ENCODE measurements at regions not wholly inside any gene's neighbourhood (a gene's known extent, or its start where the extent isn't known, plus 50 kb on each side); places are given as distances from the start of the nearest gene placed in this dataset.
A peak's percentile ranks its signal among the peaks of the same experiment; 100 is the strongest.

- Histone ChIP-seq H3K27me3 (ENCODE audit: low read depth) (no peaks in the 10 kb centered on the region), H3K27ac (replicated peaks) (peak overlapping the region; percentile 18), H3K4me1 (no peaks in the 10 kb centered on the region), H3K36me3 (no peaks in the 10 kb centered on the region), H3K9me3 (replicated peaks) (no peaks in the 10 kb centered on the region), H3K4me3 (no peak overlapping the region)
- intact Hi-C loops (cut with micrococcal nuclease) = no loop called here
- no peak for DNase-seq
- no peak for TF ChIP-seq CTCF (IDR thresholded peaks at IDR 0.05; ENCODE audit: borderline replicate concordance)
These were observed 90.7 kb downstream of the FAM76B start for GRCh38 chr11:95698676-95699557.

GRCh38 chr11:95697614-95698408, 91.8 kb downstream of the FAM76B start:
- DNase-seq = no peak
- Histone ChIP-seq H3K4me1 (no peaks in the 10 kb centered on the region), H3K27me3 (ENCODE audit: low read depth) (no peaks in the 10 kb centered on the region), H3K27ac (replicated peaks) (no peak overlapping the region), H3K4me3 (no peak overlapping the region), H3K36me3 (no peaks in the 10 kb centered on the region), H3K9me3 (replicated peaks) (peaks cover 6% of the 10 kb centered on the region)
- TF ChIP-seq CTCF (IDR thresholded peaks at IDR 0.05; ENCODE audit: borderline replicate concordance) = no peak
- intact Hi-C loops (cut with micrococcal nuclease) = no loop called here

GRCh38 chr11:95695181-95695580, 94.4 kb downstream of the FAM76B start:
- H3K36me3 ChIP-seq = no peaks in the 10 kb centered on the region
- H3K9me3 ChIP-seq (replicated peaks) = peaks cover 8% of the 10 kb centered on the region
- no peak overlapping the region for H3K27ac ChIP-seq (replicated peaks)
- intact Hi-C loops (cut with micrococcal nuclease) = no loop called here
- DNase-seq = no peak
- H3K27me3 ChIP-seq (ENCODE audit: low read depth) = no peaks in the 10 kb centered on the region
- no peaks in the 10 kb centered on the region for H3K4me1 ChIP-seq
- no peak overlapping the region for H3K4me3 ChIP-seq
- TF ChIP-seq CTCF (IDR thresholded peaks at IDR 0.05; ENCODE audit: borderline replicate concordance) = no peak

- TF ChIP-seq CTCF (IDR thresholded peaks at IDR 0.05; ENCODE audit: borderline replicate concordance) = no peak
- Histone ChIP-seq H3K36me3 (no peaks in the 10 kb centered on the region), H3K4me3 (no peak overlapping the region), H3K27me3 (ENCODE audit: low read depth) (no peaks in the 10 kb centered on the region), H3K27ac (replicated peaks) (no peak overlapping the region), H3K9me3 (replicated peaks) (peaks cover 8% of the 10 kb centered on the region), H3K4me1 (peaks cover 8% of the 10 kb centered on the region)
- intact Hi-C loops (cut with micrococcal nuclease) = no loop called here
- DNase-seq = no peak
These were observed 96.3 kb downstream of the FAM76B start for GRCh38 chr11:95693298-95693697.

- TF ChIP-seq CTCF (IDR thresholded peaks at IDR 0.05; ENCODE audit: borderline replicate concordance) = no peak
- Histone ChIP-seq H3K36me3 (no peaks in the 10 kb centered on the region), H3K27me3 (ENCODE audit: low read depth) (no peaks in the 10 kb centered on the region), H3K4me3 (no peak overlapping the region), H3K9me3 (replicated peaks) (peaks cover 8% of the 10 kb centered on the region), H3K27ac (replicated peaks) (no peak overlapping the region), H3K4me1 (peaks cover 8% of the 10 kb centered on the region)
- intact Hi-C loops (cut with micrococcal nuclease) = no loop called here
- no peak for DNase-seq
These were observed 96.9 kb downstream of the FAM76B start for GRCh38 chr11:95692526-95693260.

Data from left ventricle myocardium inferior (tissue), 1 donor.